CD4-positive, alpha-beta T cell treated with Interferon alpha-2 for 1 hour (primary cell): ENCODE measurements at regions not wholly inside any gene's neighbourhood (a gene's known extent, or its start where the extent isn't known, plus 50 kb on each side); places are given as distances from the start of the nearest gene placed in this dataset.
A peak's percentile ranks its signal among the peaks of the same experiment; 100 is the strongest.

Experiments used
- DNase-seq, 2 donors: peaks; one replicate each; pipeline ENCODE4 v3.0.0-alpha.2; 2020 to 2022

DNA sequence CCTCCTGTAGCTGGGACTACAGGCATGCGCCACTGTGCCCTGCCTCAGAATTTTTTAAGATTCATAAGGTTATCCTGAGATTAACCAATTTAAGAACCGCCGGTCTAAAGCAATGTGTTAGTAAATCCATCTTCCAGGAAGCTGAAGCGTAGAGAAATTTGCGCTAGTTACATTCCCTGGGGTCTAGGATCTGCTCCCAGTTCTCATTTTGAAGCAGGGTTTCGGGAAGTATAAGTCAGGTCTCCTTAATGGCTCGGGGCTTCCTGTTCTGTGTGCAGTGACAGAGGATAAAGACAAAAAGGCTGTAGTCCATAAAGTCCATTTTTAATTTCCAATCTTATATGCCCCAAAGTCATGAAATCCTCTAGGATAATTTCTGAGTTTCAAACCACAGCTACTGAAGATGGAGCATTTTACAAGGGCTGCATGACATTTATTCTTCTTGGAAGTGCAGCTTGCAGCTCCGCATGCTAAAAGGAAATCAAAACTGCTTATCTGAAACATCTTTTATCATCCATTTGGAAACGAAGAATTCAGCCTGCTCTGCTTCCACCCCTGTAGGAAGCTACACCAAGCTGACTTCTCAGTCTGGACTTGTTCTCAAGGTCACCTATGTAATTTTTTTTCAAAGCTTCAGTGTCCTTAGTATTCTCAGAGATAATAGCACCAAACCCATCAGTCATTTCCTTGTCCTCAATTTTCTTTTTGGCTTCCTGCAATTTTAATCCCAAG, 326.1 kb downstream of the PRL start:
- DNase-seq, result no peak

- DNase-seq, result no peak
Measured at GRCh38 chr6:21971541-21971940, 325.3 kb downstream of the PRL start.

- no peak for DNase-seq
Measured at GRCh38 chr6:21972516-21972915, 324.3 kb downstream of the PRL start.

- DNase-seq, result no peak
Measured at GRCh38 chr6:21977346-21977745, 319.5 kb downstream of the PRL start.

GRCh38 chr6:21981235-21981833, 315.5 kb downstream of the PRL start:
- no peak for DNase-seq

- no peak for DNase-seq
Measured at GRCh38 chr6:21984135-21984534, 312.7 kb downstream of the PRL start.

GRCh38 chr6:21984561-21984960, 312.3 kb downstream of the PRL start:
- DNase-seq, result no peak

- no peak for DNase-seq
Measured at GRCh38 chr6:21985904-21986303, 310.9 kb downstream of the PRL start.

DNA sequence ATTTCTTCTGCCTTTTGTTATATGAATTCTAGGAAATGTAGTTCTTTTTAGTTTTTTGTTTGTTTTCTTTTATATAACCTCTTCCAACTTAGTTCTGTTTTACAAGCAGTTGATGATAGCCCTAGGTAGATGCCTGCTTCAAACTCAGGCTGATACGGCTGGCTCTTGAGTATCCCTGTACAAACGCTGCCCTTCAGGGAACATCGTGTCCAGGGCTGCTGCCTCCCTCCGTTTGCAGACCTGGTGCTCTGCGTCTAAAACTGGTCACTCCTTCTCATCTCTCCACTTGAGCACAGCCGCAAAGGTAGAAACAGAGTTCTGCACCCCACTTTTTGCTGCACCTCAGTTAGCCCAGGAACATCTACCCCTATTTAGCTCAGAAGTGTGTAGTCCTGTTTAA, 310.1 kb downstream of the PRL start:
- DNase-seq, result no peak

DNA sequence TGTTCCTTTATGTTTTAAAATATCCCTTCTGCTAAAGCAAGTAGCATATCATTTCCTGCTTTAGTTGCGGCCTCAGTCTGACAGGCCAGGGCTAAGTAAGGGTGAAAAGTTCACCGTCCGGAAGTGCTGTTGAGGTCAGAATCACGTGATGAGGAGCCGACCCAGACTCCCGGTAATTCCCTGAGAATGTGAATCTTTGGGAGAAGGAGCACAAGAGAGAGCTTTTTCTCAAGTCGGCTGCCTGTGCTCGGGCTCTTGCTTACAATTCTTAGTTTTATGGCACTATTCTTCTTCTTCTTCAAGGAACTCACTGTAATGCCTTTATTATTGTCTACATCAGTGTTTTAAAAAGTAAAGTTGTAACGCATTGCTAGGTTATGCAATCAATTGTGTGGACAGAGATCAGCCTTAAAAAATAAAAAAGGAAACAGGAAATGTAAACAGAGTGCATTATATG, 309.3 kb downstream of the PRL start:
- peak; percentile 5 to 23 for DNase-seq

DNA sequence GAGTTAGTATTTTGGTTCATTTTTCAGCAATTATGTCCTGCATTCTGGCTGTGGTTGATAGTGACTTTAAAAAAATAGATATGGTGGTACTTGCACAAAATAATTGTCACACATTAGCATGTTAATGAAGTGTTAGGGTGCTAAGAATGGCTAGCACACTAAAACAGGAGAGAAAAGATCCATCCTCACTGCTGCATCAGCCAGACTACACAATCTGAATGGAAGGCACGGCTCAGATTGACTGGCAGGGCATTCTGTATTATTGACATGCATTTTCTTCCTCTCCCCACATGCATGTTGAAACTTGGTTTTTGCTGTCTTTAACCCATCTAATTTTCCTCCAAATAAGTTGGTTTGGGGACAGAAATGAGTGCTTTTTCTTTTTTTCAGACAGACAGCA, 306.3 kb downstream of the PRL start:
- DNase-seq, result no peak

GRCh38 chr6:21992178-21992967, 304.5 kb downstream of the PRL start:
- DNase-seq, result no peak

- no peak for DNase-seq
Measured at GRCh38 chr6:21993841-21994240, 303.0 kb downstream of the PRL start.

DNA sequence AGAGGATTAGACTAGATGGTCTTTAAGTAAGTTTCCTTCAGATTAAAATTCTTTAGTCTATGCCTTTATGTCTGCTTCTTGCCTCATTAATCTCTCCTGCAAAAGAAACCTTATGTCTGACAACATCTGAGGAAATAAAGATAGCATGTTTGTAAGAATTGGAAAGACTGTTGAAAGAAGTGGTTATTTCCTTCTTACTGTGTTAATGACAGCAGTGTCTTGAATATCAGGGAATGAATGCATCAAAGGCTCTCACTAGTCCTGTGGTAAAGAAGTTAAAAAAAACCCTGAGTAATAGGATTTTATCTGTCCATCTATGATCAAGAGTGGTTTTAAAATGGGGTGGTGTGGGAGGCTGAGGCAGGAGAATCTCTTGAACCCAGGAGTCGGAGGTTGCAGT, 302.0 kb downstream of the PRL start:
- DNase-seq, result no peak

GRCh38 chr6:21995318-21995717, 301.5 kb downstream of the PRL start:
- DNase-seq, result no peak

- no peak for DNase-seq
Measured at GRCh38 chr6:21996425-21997118, 300.3 kb downstream of the PRL start.

DNA sequence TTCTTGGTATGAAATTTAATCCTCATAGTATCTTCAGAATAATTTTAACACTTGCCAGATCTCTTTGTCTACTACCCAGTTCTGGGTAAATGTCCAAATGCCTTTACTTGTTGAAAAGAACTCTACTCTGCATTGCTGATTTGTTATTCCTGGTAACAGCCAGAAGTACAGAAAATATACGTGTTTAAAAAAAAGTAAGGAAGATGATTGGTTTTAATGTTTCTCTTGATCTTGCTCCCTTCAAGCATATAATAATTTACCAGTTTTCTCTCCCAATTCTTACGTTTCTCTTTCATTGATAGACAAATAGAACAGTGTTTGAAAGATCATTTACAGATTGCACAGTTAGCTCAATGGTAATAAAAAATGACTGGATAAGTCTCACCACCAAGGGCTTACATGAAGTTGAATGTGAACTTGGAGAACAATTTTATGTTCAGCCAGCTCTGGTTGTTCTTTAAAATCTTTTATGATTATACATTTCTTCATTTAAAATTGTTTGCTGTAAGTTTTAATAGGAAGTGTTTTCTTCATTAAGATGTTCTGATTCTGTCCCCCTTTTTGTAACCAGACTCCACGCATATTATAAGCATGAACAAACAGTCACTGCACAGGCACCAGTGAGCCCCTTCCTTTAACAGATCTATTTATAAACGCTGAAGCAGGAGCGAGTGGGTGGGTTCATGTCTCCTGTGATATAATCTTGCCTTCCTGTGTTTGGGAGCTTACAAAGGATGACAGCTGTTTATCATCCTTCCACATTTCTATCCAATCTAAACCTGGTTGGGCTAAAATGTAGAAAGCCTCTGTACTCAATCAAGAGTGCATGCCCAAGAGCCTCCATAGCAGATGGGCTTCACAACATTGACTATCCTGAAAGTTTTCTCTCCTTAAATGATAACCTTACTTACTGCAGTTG, 299.5 kb downstream of the PRL start:
- no peak for DNase-seq

- DNase-seq, result no peak
Measured at GRCh38 chr6:21998582-21998981, 298.3 kb downstream of the PRL start.

GRCh38 chr6:21999012-21999528, 297.8 kb downstream of the PRL start:
- DNase-seq, result no peak

GRCh38 chr6:21999741-22000140, 297.1 kb downstream of the PRL start:
- no peak for DNase-seq

DNA sequence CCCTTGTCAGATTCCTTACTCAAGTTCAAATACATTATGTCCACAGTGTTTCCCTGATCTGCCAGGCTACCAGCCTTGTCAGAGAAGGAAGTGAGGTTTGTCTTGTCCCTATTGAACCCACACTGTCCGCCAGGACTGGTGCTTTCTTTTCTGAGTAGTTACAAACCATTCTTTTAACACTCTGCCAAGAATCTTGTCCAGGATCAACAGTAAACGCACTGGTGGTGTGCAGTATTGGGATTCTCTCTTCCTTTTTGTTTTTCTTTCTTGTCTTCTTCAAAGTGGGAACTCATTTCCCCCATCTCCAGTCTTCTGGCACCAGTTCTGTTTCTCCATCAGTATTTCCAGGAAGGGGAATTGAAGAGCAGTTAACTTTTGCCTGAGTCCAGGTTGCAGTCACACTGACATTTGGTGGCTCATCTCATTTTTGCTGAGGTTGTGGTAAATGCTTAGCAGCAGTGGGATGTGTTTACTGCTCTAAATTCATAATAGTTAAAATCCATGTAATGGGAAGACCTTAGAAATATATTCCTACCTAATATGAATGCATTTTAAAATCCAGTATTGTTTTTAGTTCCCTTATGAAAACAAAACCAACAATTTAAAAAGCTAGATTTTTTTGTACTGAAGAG, 295.3 kb downstream of the PRL start:
- DNase-seq, result no peak
